Upper lobe of right lung (tissue), 1 donor: ENCODE measurements at regions not wholly inside any gene's neighbourhood (a gene's known extent, or its start where the extent isn't known, plus 50 kb on each side); places are given as distances from the start of the nearest gene placed in this dataset.
"Not testable (repeated sequence)": the region's sequence is repeated elsewhere in the genome, so short reads cannot be mapped to it uniquely, and the experiment has no call there.

Experiments
- ATAC-seq: fragments of 200-7000 bp; cut with Tn5 transposase; one replicate; pipeline ENCODE4 v1.9.1; 2020; ENCODE audit warnings: mild to moderate bottlenecking, moderate library complexity
- DNase-seq: peaks from one replicate; pipeline ENCODE4 v3.0.0-alpha.2; 2020
- H3K27ac ChIP-seq: fragments of 200-600 bp; one replicate; pipeline ENCODE4 v1.8.0; 2022
- H3K27me3 ChIP-seq: fragments of 200-600 bp; one replicate; pipeline ENCODE4 v1.8.0; 2022; ENCODE audit warnings: mild to moderate bottlenecking
- H3K36me3 ChIP-seq: fragments of 200-600 bp; one replicate; pipeline ENCODE4 v1.8.0; 2022
- H3K4me1 ChIP-seq: fragments of 200-600 bp; one replicate; pipeline ENCODE4 v1.8.0; 2022
- H3K4me3 ChIP-seq: fragments of 200-600 bp; one replicate; pipeline ENCODE4 v1.8.0; 2022; ENCODE audit warnings: mild to moderate bottlenecking
- H3K9me3 ChIP-seq: fragments of 200-600 bp; one replicate; pipeline ENCODE4 v1.8.0; 2022
- CTCF ChIP-seq: fragments of 200-600 bp; IDR thresholded peaks from one replicate; pipeline ENCODE4 v1.8.0; 2022; ENCODE audit warnings: antibody characterized with exemption
- intact Hi-C: fragments of 100-400 bp; cut with DNase I; formaldehyde crosslinking; loops from one replicate; pipeline ENCODE4 v1.11.0; 2022
- donor health status: DM: no; HTN: yes; CAD: no; lungs with severe emphysema.

DNA sequence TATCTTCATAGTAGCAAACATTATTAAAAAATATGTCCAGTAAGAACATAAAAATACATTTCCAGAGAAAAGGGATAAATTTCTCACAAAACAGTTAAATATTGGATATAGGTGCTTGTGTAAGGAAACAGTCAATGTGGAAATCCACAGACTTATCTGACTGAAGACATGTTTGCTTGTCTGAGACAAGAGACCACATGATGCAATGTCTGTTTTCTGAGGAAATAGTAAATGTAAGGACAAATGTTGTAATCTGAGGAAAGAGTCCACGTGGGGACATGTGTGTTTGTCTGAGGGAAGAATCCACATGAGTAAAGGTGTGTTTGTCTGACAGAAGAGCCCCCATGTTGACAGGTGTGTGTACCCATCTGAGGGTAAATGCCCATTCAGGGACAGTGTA, 1093.2 kb downstream of the TMEM121 start:
- no peaks in the 10 kb centered on the region for H3K36me3 ChIP-seq
- no peak for TF ChIP-seq CTCF

GRCh38 chr14:106620368-106620767, 1094.0 kb downstream of the TMEM121 start:
- Histone ChIP-seq H3K4me3 (no peak overlapping the region), H3K27me3 (peaks cover 16% of the 10 kb centered on the region), H3K27ac (no peak overlapping the region), H3K9me3 (no peaks in the 10 kb centered on the region), H3K36me3 (no peaks in the 10 kb centered on the region), H3K4me1 (no peaks in the 10 kb centered on the region)
- no peak for ATAC-seq
- DNase-seq, result no peak
- intact Hi-C loops, result no loop called here
- no peak for TF ChIP-seq CTCF

More for the DNA sequence above, 1093.2 kb downstream of the TMEM121 start:
- Histone ChIP-seq H3K27ac (no peak overlapping the region), H3K4me3 (no peak overlapping the region), H3K4me1 (no peaks in the 10 kb centered on the region), H3K9me3 (no peaks in the 10 kb centered on the region), H3K27me3 (peaks cover 18% of the 10 kb centered on the region)
- intact Hi-C loops, result no loop called here
- DNase-seq, result no peak
- no peak for ATAC-seq

GRCh38 chr14:106622200-106622745, 1095.9 kb downstream of the TMEM121 start:
- no peak for DNase-seq
- no peak overlapping the region for H3K27ac ChIP-seq
- ATAC-seq, result no peak
- no peaks in the 10 kb centered on the region for H3K9me3 ChIP-seq
- intact Hi-C loops, result no loop called here
- no peak for TF ChIP-seq CTCF
- H3K27me3 ChIP-seq, result peaks cover 10% of the 10 kb centered on the region
- no peak overlapping the region for H3K4me3 ChIP-seq
- H3K36me3 ChIP-seq, result no peaks in the 10 kb centered on the region
- no peaks in the 10 kb centered on the region for H3K4me1 ChIP-seq

GRCh38 chr14:106625186-106625585, 1098.8 kb downstream of the TMEM121 start:
- TF ChIP-seq CTCF, result no peak
- H3K9me3 ChIP-seq, result no peaks in the 10 kb centered on the region
- no peak overlapping the region for H3K27ac ChIP-seq
- peaks cover 10% of the 10 kb centered on the region for H3K27me3 ChIP-seq
- intact Hi-C loops, result no loop called here
- H3K4me1 ChIP-seq, result no peaks in the 10 kb centered on the region
- no peaks in the 10 kb centered on the region for H3K36me3 ChIP-seq
- no peak for DNase-seq
- no peak overlapping the region for H3K4me3 ChIP-seq
- no peak for ATAC-seq

DNA sequence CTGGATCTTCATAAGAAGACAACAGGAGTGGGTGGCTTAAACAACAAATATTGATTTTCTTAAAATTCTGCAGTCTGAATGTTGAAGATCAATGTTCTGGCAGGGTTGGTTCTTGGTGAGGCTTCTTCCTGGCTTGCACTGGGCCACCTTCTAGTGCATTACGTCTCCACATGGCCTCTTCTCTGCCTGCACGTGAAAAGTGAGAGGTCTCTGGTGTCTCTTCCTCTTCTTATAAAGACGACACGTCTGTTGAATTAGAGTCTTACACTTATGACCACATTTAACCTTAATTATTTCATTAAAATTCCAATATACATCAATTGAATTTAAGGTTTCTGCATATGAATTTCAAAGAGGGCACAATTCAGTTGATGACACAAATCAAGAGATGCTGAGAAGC, 1100.1 kb downstream of the TMEM121 start:
- H3K4me1 ChIP-seq, DNase-seq, ATAC-seq, intact Hi-C loops, H3K4me3 ChIP-seq, H3K27ac ChIP-seq, H3K9me3 ChIP-seq, H3K36me3 ChIP-seq: not testable (repeated sequence)
- H3K27me3 ChIP-seq, result peaks cover 10% of the 10 kb centered on the region

- H3K27ac ChIP-seq, H3K9me3 ChIP-seq, intact Hi-C loops, H3K4me3 ChIP-seq, H3K36me3 ChIP-seq, H3K4me1 ChIP-seq: not testable (repeated sequence)
- TF ChIP-seq CTCF, result peak; percentile 54
- ATAC-seq (peak; percentile 64), DNase-seq (peak; percentile 80)
- H3K27me3 ChIP-seq, result peaks cover 10% of the 10 kb centered on the region
Observed at GRCh38 chr14:106626942-106627588, 1100.7 kb downstream of the TMEM121 start.
